ENCODE measurements at regions not wholly inside any gene's neighbourhood (a gene's known extent, or its start where the extent isn't known, plus 50 kb on each side); places are given as distances from the start of the nearest gene placed in this dataset.

DNA sequence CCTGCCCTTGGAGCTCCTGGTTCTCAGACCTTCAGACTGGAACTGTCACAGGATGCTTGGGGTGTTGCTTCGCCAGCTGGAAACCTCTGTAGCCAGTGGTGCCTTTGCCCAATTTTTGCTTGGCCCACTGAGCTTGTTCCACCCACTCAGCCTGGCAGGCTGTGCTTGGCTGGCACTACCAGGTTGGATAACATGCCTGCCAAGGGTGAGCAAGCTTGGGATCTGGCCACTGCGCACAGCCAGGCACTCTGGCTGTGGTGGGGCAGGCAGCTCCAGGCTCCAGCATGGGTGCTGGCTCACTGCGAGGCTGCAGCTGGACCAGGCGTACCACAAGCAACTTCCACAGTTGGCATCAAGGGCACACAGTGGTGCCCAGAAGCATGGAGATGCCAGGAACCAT is 967.8 kb upstream of the NCAM2 start:
- TF ChIP-seq, protein P1, sequence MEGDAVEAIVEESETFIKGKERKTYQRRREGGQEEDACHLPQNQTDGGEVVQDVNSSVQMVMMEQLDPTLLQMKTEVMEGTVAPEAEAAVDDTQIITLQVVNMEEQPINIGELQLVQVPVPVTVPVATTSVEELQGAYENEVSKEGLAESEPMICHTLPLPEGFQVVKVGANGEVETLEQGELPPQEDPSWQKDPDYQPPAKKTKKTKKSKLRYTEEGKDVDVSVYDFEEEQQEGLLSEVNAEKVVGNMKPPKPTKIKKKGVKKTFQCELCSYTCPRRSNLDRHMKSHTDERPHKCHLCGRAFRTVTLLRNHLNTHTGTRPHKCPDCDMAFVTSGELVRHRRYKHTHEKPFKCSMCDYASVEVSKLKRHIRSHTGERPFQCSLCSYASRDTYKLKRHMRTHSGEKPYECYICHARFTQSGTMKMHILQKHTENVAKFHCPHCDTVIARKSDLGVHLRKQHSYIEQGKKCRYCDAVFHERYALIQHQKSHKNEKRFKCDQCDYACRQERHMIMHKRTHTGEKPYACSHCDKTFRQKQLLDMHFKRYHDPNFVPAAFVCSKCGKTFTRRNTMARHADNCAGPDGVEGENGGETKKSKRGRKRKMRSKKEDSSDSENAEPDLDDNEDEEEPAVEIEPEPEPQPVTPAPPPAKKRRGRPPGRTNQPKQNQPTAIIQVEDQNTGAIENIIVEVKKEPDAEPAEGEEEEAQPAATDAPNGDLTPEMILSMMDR (IDR thresholded peaks at IDR 0.05; ENCODE audit: extremely low read depth in 1 of 2, insufficient read depth in 1 of 2, low read depth in 1 of 2, low read length in 2 of 2): no peak
- no peak for TF ChIP-seq EZH2 (IDR thresholded peaks at IDR 0.05; ENCODE audit: borderline replicate concordance, low read depth, low read length, severe bottlenecking)
- TF ChIP-seq MAX (IDR thresholded peaks at IDR 0.05; ENCODE audit: insufficient read depth, insufficient read length): no peak
- TF ChIP-seq POLR2A (IDR thresholded peaks at IDR 0.05; ENCODE audit: low read depth, low read length): no peak
- TF ChIP-seq MYC (IDR thresholded peaks at IDR 0.05; ENCODE audit: low read depth, low read length): no peak
- no peak for TF ChIP-seq FOS (IDR thresholded peaks at IDR 0.05; ENCODE audit: borderline replicate concordance, insufficient read depth, low read length)

Measured in endothelial cell of umbilical vein (primary cell).